WERI-Rb-1 (cell line): ENCODE measurements at regions not wholly inside any gene's neighbourhood (a gene's known extent, or its start where the extent isn't known, plus 50 kb on each side); places are given as distances from the start of the nearest gene placed in this dataset.
"Not testable (repeated sequence)": the region's sequence is repeated elsewhere in the genome, so short reads cannot be mapped to it uniquely, and the experiment has no call there.

Experiments
- DNase-seq: peaks from one replicate; pipeline ENCODE4 v3.0.0-alpha.2; 2020
- H3K27ac ChIP-seq: fragments of 250-450 bp; sonication (Bioruptor Pico); 2 replicates; pipeline ENCODE4 v1.5.1; 2020; ENCODE audit warnings: mild to moderate bottlenecking, moderate library complexity
- H3K27me3 ChIP-seq: fragments of 250-450 bp; sonication (Bioruptor Pico); 2 replicates; pipeline ENCODE4 v1.5.1; 2021; ENCODE audit warnings: mild to moderate bottlenecking, low read depth, moderate library complexity; ENCODE audit not compliant: insufficient read depth, severe bottlenecking
- H3K36me3 ChIP-seq: fragments of 250-450 bp; sonication (Bioruptor Pico); 2 replicates; pipeline ENCODE4 v1.5.1; 2020; ENCODE audit warnings: mild to moderate bottlenecking, moderate library complexity
- H3K4me3 ChIP-seq: 2 replicates; pipeline ENCODE4 v1.5.1; 2011; ENCODE audit warnings: low read depth, mild to moderate bottlenecking, control low read depth, low read length
- H3K9me3 ChIP-seq: fragments of 250-450 bp; sonication (Bioruptor Pico); 2 replicates; pipeline ENCODE4 v1.5.1; 2021; ENCODE audit warnings: mild to moderate bottlenecking, moderate library complexity; ENCODE audit not compliant: severe bottlenecking
- CTCF ChIP-seq: IDR thresholded peaks from 2 replicates; pipeline ENCODE4 v1.5.1; 2011; ENCODE audit warnings: low read depth, mild to moderate bottlenecking, control low read depth, inconsistent platforms, low read length

- TF ChIP-seq CTCF: no peak
- Histone ChIP-seq H3K4me3 (no peak overlapping the region), H3K27me3 (no peaks in the 10 kb centered on the region), H3K36me3 (no peaks in the 10 kb centered on the region), H3K27ac (no peak overlapping the region), H3K9me3 (no peaks in the 10 kb centered on the region)
- no peak for DNase-seq
Observed at GRCh38 chr6:81534934-81535465, 217.5 kb downstream of the TENT5A start.

GRCh38 chr6:81531869-81532561, 220.5 kb downstream of the TENT5A start:
- no peak for DNase-seq
- no peak for TF ChIP-seq CTCF
- H3K27me3 ChIP-seq: no peaks in the 10 kb centered on the region
- no peaks in the 10 kb centered on the region for H3K36me3 ChIP-seq
- no peak overlapping the region for H3K4me3 ChIP-seq
- no peak overlapping the region for H3K27ac ChIP-seq
- no peaks in the 10 kb centered on the region for H3K9me3 ChIP-seq

- Histone ChIP-seq H3K27ac (no peak overlapping the region), H3K36me3 (no peaks in the 10 kb centered on the region), H3K27me3 (no peaks in the 10 kb centered on the region), H3K4me3 (no peak overlapping the region), H3K9me3 (no peaks in the 10 kb centered on the region)
- no peak for DNase-seq
- no peak for TF ChIP-seq CTCF
Observed at GRCh38 chr6:81517455-81517854, 235.0 kb downstream of the TENT5A start.

GRCh38 chr6:81515562-81516453, 236.7 kb downstream of the TENT5A start:
- no peaks in the 10 kb centered on the region for H3K9me3 ChIP-seq
- no peak overlapping the region for H3K4me3 ChIP-seq
- DNase-seq: no peak
- H3K27ac ChIP-seq: no peak overlapping the region
- H3K36me3 ChIP-seq: no peaks in the 10 kb centered on the region
- TF ChIP-seq CTCF: no peak
- no peaks in the 10 kb centered on the region for H3K27me3 ChIP-seq

- DNase-seq, H3K36me3 ChIP-seq, H3K4me3 ChIP-seq, H3K27ac ChIP-seq, H3K27me3 ChIP-seq, H3K9me3 ChIP-seq: not testable (repeated sequence)
Observed at GRCh38 chr6:81514195-81514594, 238.3 kb downstream of the TENT5A start.

GRCh38 chr6:81511423-81511822, 241.1 kb downstream of the TENT5A start:
- no peak for DNase-seq
- Histone ChIP-seq H3K27ac (no peak overlapping the region), H3K4me3 (no peak overlapping the region), H3K27me3 (no peaks in the 10 kb centered on the region), H3K36me3 (no peaks in the 10 kb centered on the region), H3K9me3 (no peaks in the 10 kb centered on the region)
- no peak for TF ChIP-seq CTCF
